Effector memory CD4-positive, alpha-beta T cell (primary cell): ENCODE measurements at regions not wholly inside any gene's neighbourhood (a gene's known extent, or its start where the extent isn't known, plus 50 kb on each side); places are given as distances from the start of the nearest gene placed in this dataset.

ENCODE experiments used
- DNase-seq, 3 donors: peaks; one replicate each; pipeline ENCODE4 v3.0.0-alpha.2; 2020
- H3K27ac ChIP-seq: 2 replicates; pipeline ENCODE4 v1.7.0; 2013; ENCODE audit warnings: mild to moderate bottlenecking, low read length, moderate library complexity; ENCODE audit not compliant: insufficient read depth, poor library complexity, severe bottlenecking
- H3K27me3 ChIP-seq: replicated peaks from 2 replicates; pipeline ENCODE4 v1.7.0; 2013; ENCODE audit warnings: mild to moderate bottlenecking, low read length; ENCODE audit not compliant: insufficient read depth, control insufficient read depth, poor library complexity, severe bottlenecking
- H3K36me3 ChIP-seq: 2 replicates; pipeline ENCODE4 v1.7.0; 2013; ENCODE audit warnings: mild to moderate bottlenecking, low read length, moderate library complexity; ENCODE audit not compliant: control insufficient read depth, insufficient read depth
- H3K4me1 ChIP-seq: 2 replicates; pipeline ENCODE4 v1.7.0; 2013; ENCODE audit warnings: low read length, mild to moderate bottlenecking; ENCODE audit not compliant: control insufficient read depth, insufficient read depth, poor library complexity, severe bottlenecking
- H3K4me3 ChIP-seq: 2 replicates; pipeline ENCODE4 v1.7.0; 2013; ENCODE audit warnings: low read length, low read depth, mild to moderate bottlenecking; ENCODE audit not compliant: insufficient read depth, poor library complexity, severe bottlenecking
- H3K9me3 ChIP-seq: 2 replicates; pipeline ENCODE4 v1.7.0; 2013; ENCODE audit warnings: mild to moderate bottlenecking, low read length, moderate library complexity; ENCODE audit not compliant: control insufficient read depth

DNA sequence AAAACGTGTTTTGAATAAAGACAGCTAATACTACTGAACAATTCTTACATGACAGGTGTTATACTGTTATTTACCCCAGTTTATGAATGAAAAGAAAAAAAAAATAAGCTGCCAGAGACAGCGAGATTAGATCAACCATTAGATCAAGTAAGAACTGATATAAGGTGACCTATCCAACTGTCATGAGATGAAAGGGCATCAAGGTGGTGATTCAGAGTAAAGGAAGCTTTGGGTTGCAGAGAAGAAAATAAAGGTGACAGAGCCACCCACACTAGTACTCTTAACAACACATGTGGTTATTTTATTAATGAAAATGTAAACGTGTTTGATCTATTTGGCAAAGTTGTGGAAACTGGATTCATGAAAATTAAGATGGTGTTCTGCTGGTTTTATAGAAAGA lies 435.2 kb downstream of the GABRG2 start:
- Histone ChIP-seq H3K27me3 (no peaks in the 10 kb centered on the region), H3K36me3 (no peaks in the 10 kb centered on the region), H3K4me3 (no peak overlapping the region), H3K9me3 (no peaks in the 10 kb centered on the region), H3K4me1 (no peaks in the 10 kb centered on the region), H3K27ac (no peak overlapping the region)
- no peak for DNase-seq

DNA sequence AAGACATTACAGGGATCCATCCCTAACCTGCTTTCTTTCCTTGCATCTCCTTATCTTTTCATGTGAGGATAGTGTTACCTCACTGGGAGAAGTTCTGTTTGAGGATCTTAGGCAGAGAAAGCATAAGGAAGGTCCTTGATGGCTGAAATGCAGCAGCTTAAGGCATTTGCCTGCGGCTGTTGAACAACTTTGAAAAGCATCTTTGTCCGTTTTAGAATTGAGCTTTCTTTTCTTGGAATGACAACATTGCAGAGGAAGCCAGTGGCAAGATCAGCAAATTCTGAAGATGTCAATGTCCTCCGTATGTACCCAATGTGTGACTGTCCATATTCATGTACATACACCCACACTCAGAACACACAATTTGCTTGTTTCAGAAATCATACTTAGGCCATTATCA lies 436.2 kb downstream of the GABRG2 start:
- Histone ChIP-seq H3K36me3 (no peaks in the 10 kb centered on the region), H3K27me3 (no peaks in the 10 kb centered on the region), H3K4me1 (no peaks in the 10 kb centered on the region), H3K27ac (no peak overlapping the region), H3K4me3 (no peak overlapping the region), H3K9me3 (no peaks in the 10 kb centered on the region)
- no peak for DNase-seq

DNA sequence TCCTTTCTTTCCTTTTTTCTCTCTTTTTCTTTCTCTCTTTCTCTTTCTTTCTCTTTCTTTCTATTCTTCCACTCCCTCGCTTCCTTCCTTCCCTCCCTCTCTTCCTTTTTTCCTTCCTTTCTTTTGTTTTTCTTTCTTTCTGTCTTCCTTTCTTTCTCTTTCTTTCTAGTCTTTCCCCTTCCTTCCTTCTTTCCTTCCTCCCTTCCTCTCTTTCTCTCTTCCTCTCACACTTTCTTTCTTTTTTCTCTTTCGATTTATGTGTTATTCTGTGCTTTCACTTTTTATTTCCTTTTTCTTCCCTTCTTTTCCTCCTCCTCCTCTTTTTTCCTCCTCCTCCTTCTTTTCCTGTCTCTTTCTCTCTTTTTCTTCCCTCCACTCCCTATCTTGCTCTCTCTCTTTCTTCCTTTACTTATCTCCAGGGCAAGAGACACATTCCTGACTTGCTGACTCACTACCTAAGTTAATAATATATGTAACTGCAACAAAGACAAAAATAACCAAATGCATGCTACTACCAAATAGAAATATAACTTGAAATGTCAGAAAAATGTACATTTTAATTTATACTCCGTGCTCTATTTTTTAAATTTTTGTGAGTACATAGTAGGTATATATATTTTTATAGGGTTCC lies 445.5 kb downstream of the GABRG2 start:
- H3K36me3 ChIP-seq: no peaks in the 10 kb centered on the region
- DNase-seq: no peak
- H3K4me1 ChIP-seq: no peaks in the 10 kb centered on the region
- no peaks in the 10 kb centered on the region for H3K27me3 ChIP-seq
- H3K4me3 ChIP-seq: no peak overlapping the region
- H3K27ac ChIP-seq: no peak overlapping the region
- H3K9me3 ChIP-seq: no peaks in the 10 kb centered on the region

DNA sequence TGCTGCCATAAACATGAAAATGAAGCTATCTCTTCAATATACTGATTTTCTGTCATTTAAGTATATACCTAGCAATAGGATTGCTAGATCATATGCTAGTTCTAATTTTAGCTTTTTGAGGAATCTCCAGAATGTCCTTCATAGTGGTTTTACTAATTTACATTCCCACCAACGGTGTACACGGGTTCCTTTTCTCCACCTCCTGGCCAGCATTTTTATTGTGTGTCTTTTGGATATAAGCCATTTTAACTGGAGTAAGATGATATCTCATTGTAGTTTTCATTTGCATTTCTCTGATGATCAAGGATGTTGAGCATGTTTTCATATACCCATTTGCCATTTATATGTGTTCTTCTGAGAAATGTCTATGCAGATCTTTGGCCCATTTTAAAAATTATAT lies 446.5 kb downstream of the GABRG2 start:
- H3K4me1 ChIP-seq: no peaks in the 10 kb centered on the region
- H3K9me3 ChIP-seq: no peaks in the 10 kb centered on the region
- H3K4me3 ChIP-seq: no peak overlapping the region
- no peak overlapping the region for H3K27ac ChIP-seq
- no peaks in the 10 kb centered on the region for H3K27me3 ChIP-seq
- H3K36me3 ChIP-seq: no peaks in the 10 kb centered on the region
- no peak for DNase-seq

DNA sequence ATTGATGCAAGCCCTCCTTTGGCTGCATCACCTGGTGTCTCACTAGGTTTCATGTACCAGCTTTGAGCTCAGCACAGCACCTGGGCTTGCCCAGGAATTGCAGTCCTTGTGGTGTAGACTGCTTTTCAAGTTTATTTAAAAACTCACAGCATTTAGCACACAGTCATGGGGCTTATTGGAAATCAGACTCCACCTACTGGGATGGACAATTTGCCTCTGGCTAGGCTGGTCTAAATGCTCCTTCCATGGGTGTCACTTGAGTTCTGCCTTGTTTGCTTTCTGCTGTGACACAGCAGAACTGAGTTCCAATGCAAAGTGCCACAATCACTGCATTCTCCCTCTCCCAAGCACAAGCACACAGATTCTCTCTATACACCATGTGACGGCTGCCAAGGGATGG lies 453.3 kb downstream of the GABRG2 start:
- no peaks in the 10 kb centered on the region for H3K27me3 ChIP-seq
- DNase-seq: no peak
- H3K27ac ChIP-seq: no peak overlapping the region
- H3K4me3 ChIP-seq: no peak overlapping the region
- H3K9me3 ChIP-seq: no peaks in the 10 kb centered on the region
- no peaks in the 10 kb centered on the region for H3K36me3 ChIP-seq
- H3K4me1 ChIP-seq: no peaks in the 10 kb centered on the region

DNA sequence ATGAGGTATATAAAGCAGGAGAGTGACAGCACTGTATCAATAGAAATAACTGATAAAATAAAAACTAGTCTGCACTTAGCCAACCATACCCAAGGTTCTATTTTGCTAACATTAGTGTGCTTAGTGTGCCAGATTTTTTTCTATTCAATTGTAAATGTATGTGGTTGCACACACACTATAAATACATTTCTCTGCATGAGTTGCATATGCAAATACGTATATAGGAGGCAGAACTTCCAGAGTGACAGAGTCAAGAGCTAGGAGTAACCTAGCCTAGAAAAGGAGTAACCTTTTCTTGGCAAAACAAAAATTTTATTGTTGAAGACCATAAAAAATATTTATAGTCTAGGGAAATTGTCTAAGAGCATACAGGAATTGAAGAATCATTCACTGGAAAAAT lies 461.6 kb downstream of the GABRG2 start:
- no peaks in the 10 kb centered on the region for H3K36me3 ChIP-seq
- H3K4me1 ChIP-seq: no peaks in the 10 kb centered on the region
- H3K27ac ChIP-seq: no peak overlapping the region
- H3K27me3 ChIP-seq: no peaks in the 10 kb centered on the region
- no peak for DNase-seq
- H3K9me3 ChIP-seq: no peaks in the 10 kb centered on the region
- H3K4me3 ChIP-seq: no peak overlapping the region

DNA sequence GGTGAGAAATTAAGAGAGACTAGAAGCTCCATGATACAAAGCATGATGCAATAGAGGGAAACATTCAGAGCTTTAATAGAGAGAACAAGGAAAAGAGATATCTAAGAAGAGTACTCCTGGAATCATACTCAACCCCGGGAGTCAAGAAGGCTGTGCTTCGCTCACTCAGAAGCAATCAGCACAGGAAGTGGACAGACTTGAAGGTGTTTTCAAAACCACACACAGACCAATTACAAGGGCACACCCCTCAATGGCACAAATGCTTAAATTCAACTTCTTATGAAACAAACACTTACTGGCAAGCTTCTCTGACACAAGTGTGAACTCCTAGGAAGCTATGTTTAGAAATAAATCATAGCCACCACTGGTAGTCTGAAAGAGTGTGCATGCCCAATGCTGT lies 462.3 kb downstream of the GABRG2 start:
- Histone ChIP-seq H3K27me3 (no peaks in the 10 kb centered on the region), H3K4me1 (no peaks in the 10 kb centered on the region), H3K4me3 (no peak overlapping the region), H3K9me3 (no peaks in the 10 kb centered on the region), H3K36me3 (no peaks in the 10 kb centered on the region), H3K27ac (no peak overlapping the region)
- no peak for DNase-seq

DNA sequence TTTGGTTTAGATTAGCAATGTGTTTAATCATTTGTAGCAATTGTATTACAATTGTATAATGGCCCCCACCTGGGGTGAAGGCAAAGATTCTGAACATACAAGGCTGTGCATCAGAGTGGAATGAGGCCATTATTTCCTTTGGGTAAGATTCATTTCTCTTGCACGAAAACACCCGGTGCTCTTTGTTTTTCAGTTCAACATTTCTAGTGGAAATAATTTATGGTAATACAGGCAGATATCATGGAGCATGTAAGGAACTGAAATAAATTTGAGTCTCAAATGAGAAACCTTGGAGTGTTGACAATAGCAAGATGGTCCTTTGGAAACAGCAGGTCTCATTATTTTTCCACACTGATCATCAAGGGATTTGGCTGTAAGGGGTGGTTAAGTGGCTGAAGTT lies 475.9 kb downstream of the GABRG2 start:
- Histone ChIP-seq H3K36me3 (no peaks in the 10 kb centered on the region), H3K9me3 (no peaks in the 10 kb centered on the region), H3K4me1 (no peaks in the 10 kb centered on the region), H3K27me3 (no peaks in the 10 kb centered on the region), H3K4me3 (no peak overlapping the region), H3K27ac (no peak overlapping the region)
- DNase-seq: no peak

DNA sequence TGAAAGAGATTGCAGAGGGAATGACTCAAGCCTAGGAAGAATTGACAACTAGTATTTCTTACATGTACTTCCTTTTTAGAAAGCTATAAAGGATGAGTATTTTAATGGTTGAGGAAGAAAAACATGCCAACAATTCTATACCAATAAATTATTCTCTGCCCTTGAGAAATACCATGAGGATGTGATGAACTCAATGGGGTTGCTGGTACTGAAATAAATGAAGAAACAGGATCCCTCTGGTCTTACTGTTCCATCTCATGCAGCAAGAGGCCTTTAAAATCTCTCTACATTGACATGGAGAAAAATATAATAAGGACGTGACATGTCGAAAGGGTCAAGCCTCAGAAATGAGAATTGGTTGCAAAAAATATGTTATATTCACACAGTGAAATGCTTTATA lies 477.3 kb downstream of the GABRG2 start:
- Histone ChIP-seq H3K4me3 (no peak overlapping the region), H3K27me3 (no peaks in the 10 kb centered on the region), H3K9me3 (no peaks in the 10 kb centered on the region), H3K36me3 (no peaks in the 10 kb centered on the region), H3K4me1 (no peaks in the 10 kb centered on the region), H3K27ac (no peak overlapping the region)
- DNase-seq: no peak

DNA sequence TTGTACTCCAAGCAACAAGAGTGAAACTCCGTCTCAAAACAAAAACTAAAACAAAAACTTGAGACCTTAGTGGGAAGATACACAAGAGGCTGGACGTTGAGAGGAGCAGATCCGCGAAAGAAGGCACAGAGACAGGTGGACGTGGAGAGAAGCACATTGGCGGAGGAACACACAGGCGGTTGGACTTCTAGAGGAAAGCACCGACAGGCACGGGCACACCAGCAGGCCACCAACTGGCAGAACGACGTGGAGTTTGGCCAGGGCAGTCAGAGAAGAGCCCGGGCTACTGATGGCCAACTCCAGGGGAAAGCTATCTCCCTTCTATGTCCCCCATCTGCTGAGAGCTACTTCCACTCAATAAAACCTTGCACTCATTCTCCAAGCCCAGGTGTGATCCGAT lies 482.7 kb downstream of the GABRG2 start:
- H3K9me3 ChIP-seq: no peaks in the 10 kb centered on the region
- H3K27me3 ChIP-seq: no peaks in the 10 kb centered on the region
- no peak overlapping the region for H3K27ac ChIP-seq
- no peaks in the 10 kb centered on the region for H3K36me3 ChIP-seq
- no peaks in the 10 kb centered on the region for H3K4me1 ChIP-seq
- H3K4me3 ChIP-seq: no peak overlapping the region
- no peak for DNase-seq

DNA sequence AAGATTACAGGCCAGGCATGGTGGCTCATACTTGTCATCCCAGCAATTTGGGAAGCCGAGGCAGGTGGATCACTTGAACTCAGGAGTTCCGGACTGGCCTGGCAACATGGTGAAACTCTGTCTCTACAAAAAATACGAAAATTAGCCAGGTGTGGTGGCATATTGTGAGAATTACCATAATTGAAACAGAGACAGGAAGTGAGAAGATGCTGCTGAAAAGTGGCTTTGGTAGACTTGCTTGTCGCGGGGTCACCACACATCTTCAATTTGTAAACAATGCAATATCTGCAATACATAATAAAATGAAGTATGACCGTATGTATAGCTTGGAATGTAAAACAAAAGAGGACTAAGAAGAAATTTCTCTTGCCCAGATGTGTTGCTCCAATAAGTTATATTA lies 490.5 kb downstream of the GABRG2 start:
- no peak overlapping the region for H3K4me3 ChIP-seq
- no peaks in the 10 kb centered on the region for H3K36me3 ChIP-seq

More for the DNA sequence above, 490.5 kb downstream of the GABRG2 start:
- Histone ChIP-seq H3K27ac (no peak overlapping the region), H3K9me3 (no peaks in the 10 kb centered on the region), H3K27me3 (no peaks in the 10 kb centered on the region), H3K4me1 (no peaks in the 10 kb centered on the region)
- no peak for DNase-seq
